ENCODE measurements at regions not wholly inside any gene's neighbourhood (a gene's known extent, or its start where the extent isn't known, plus 50 kb on each side); places are given as distances from the start of the nearest gene placed in this dataset.

GRCh38 chrX:119997570-119997969 is 54.0 kb upstream of the NKAP start:
- peaks cover 5% of the 10 kb centered on the region for H3K27me3 ChIP-seq (ENCODE audit: control insufficient read depth, insufficient read depth, low read length)
- H3K4me1 ChIP-seq = no peaks in the 10 kb centered on the region
- H3K27ac ChIP-seq = no peak overlapping the region
- H3K79me2 ChIP-seq = no peaks in the 10 kb centered on the region
- H3K9ac ChIP-seq = no peak overlapping the region
- H3K36me3 ChIP-seq (ENCODE audit: control insufficient read depth, insufficient read depth, low read length) = no peaks in the 10 kb centered on the region
- H3K4me2 ChIP-seq (ENCODE audit: low read length) = no peak overlapping the region
- no peak overlapping the region for H2AFZ ChIP-seq
- no peak overlapping the region for H3K4me3 ChIP-seq (ENCODE audit: low read depth, low read length)
- H3K9me3 ChIP-seq (ENCODE audit: control insufficient read depth, low read length) = no peaks in the 10 kb centered on the region
- no peak for TF ChIP-seq CTCF (IDR thresholded peaks at IDR 0.05)

- H3K4me3 ChIP-seq (ENCODE audit: low read depth, low read length) = no peak overlapping the region
- H3K9me3 ChIP-seq (ENCODE audit: control insufficient read depth, low read length) = no peaks in the 10 kb centered on the region
- H3K27me3 ChIP-seq (ENCODE audit: control insufficient read depth, insufficient read depth, low read length) = peaks cover 5% of the 10 kb centered on the region
- no peak overlapping the region for H2AFZ ChIP-seq
- H3K36me3 ChIP-seq (ENCODE audit: control insufficient read depth, insufficient read depth, low read length) = no peaks in the 10 kb centered on the region
- H3K79me2 ChIP-seq = no peaks in the 10 kb centered on the region
- no peak overlapping the region for H3K4me2 ChIP-seq (ENCODE audit: low read length)
- H3K27ac ChIP-seq = no peak overlapping the region
- no peak overlapping the region for H3K9ac ChIP-seq
- no peaks in the 10 kb centered on the region for H3K4me1 ChIP-seq
- no peak for TF ChIP-seq CTCF (IDR thresholded peaks at IDR 0.05)
Measured at GRCh38 chrX:119996600-119997524, 53.3 kb upstream of the NKAP start.

GRCh38 chrX:119996069-119996468 is 52.5 kb upstream of the NKAP start:
- Histone ChIP-seq H3K4me3 (ENCODE audit: low read depth, low read length) (no peak overlapping the region), H3K36me3 (ENCODE audit: control insufficient read depth, insufficient read depth, low read length) (no peaks in the 10 kb centered on the region), H3K27me3 (ENCODE audit: control insufficient read depth, insufficient read depth, low read length) (peaks cover 5% of the 10 kb centered on the region), H3K27ac (no peak overlapping the region), H3K9ac (no peak overlapping the region), H3K4me1 (no peaks in the 10 kb centered on the region), H3K79me2 (no peaks in the 10 kb centered on the region), H2AFZ (no peak overlapping the region), H3K9me3 (ENCODE audit: control insufficient read depth, low read length) (no peaks in the 10 kb centered on the region), H3K4me2 (ENCODE audit: low read length) (no peak overlapping the region)
- TF ChIP-seq CTCF (IDR thresholded peaks at IDR 0.05) = no peak
